Vagina (tissue), 2 donors: ENCODE measurements at regions not wholly inside any gene's neighbourhood (a gene's known extent, or its start where the extent isn't known, plus 50 kb on each side); places are given as distances from the start of the nearest gene placed in this dataset.

Experiments used
- DNase-seq, 2 donors: peaks; one replicate each; pipeline ENCODE4 v3.0.0-alpha.2; 2017; ENCODE audit errors: extremely low spot score in 2 of 2
- H3K27ac ChIP-seq: fragments of 200-600 bp; sonication (generic); one replicate; pipeline ENCODE4 v1.5.1; 2019
- H3K27me3 ChIP-seq: fragments of 200-600 bp; sonication (generic); one replicate; pipeline ENCODE4 v1.5.1; 2019
- H3K36me3 ChIP-seq, 2 donors: fragments of 200-600 bp; sonication (generic); one replicate each; pipeline ENCODE4 v1.5.1; 2017 to 2019
- H3K4me1 ChIP-seq: fragments of 200-600 bp; sonication (generic); one replicate; pipeline ENCODE4 v1.5.1; 2019
- H3K4me3 ChIP-seq, 2 donors: fragments of 200-600 bp; sonication (generic); 1 replicate in 1 of 2; 2 replicates in 1 of 2; pipeline ENCODE4 v1.5.1; 2016 to 2019
- H3K9me3 ChIP-seq: fragments of 200-600 bp; sonication (generic); one replicate; pipeline ENCODE4 v1.5.1; 2019
- POLR2A ChIP-seq, 2 donors: fragments of 450-650 bp; IDR thresholded peaks; one replicate each; pipeline ENCODE4 v1.6.1; 2017; ENCODE audit warnings: antibody characterized with exemption in 2 of 2, mild to moderate bottlenecking in 2 of 2, moderate library complexity in 2 of 2
- POLR2AphosphoS5 ChIP-seq, 2 donors: sonication (generic); formaldehyde crosslinking; IDR thresholded peaks; one replicate each; pipeline ENCODE4 v1.9.0; 2017; ENCODE audit warnings: antibody characterized with exemption in 2 of 2, mild to moderate bottlenecking in 2 of 2, low read depth in 1 of 2; ENCODE audit not compliant: insufficient read depth in 1 of 2
- intact Hi-C: fragments of 100-400 bp; cut with DNase I; formaldehyde crosslinking; loops from one replicate; pipeline ENCODE4 v1.15.1; 2023
- TF ChIP-seq, protein P1 (sequence below), 3 experiments: fragments of 450-650 bp in 2 of 3; fragments of 200-600 bp in 1 of 3; sonication (generic) in 1 of 3; IDR thresholded peaks; one replicate each; pipeline ENCODE4 v1.5.1; 2017 to 2019; ENCODE audit warnings: antibody characterized with exemption in 3 of 3, mild to moderate bottlenecking in 2 of 3, moderate library complexity in 2 of 3

DNA sequence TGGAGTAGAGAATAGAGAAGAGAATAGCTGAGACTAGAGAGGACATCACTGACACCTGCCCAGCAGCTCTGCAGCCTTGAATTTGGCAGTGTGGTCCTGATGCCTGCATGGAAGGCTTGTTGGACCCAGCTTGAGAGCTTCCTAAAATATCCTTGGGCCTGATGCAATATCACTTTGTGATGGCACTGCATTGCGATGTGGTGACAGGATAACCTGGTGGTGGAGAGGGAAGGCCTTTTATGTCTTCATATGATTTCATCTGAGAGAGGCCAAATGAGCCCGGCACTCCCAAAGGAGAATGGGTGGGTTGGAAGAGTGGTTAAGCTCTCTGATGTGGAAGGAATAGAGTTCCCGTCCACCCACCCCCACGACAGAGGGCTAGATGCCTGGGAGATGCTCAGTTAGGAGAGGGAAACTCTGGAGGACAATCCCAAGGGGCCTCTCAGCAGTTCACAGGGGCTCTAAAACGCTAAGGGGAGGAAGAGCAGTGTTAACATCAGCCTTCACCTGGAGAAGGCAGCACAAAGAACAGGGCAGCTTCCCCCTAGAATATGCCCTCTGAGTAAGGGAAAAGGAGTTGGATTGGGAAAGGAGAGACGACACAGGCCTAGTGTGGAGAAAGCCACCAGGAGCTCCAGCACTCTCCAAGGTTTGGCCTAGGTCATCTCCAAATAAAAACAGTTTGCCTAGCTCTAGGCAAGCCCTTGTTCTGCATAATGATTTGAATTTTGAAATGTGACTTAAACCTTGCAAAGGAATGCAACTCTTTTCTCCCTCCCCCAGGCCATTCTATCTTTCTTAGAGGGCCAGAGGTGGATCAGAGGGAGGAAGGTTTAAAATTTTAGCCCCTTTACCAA, 99.8 kb upstream of the SSBP2 start:
- H3K9me3 ChIP-seq: no peaks in the 10 kb centered on the region
- H3K27me3 ChIP-seq: no peaks in the 10 kb centered on the region
- peak overlapping the region; percentile 87 for H3K27ac ChIP-seq
- no peak for DNase-seq
- H3K4me3 ChIP-seq: peak overlapping the region; percentile 49 to 52
- peaks cover 42% of the 10 kb centered on the region for H3K4me1 ChIP-seq
- intact Hi-C loops: loop anchor here (1.0 to 10.0 kb wide), 4 partner anchors 62 to 343 kb away; partner anchors contain the start of genes ATG10 and SSBP2
- TF ChIP-seq, protein P1, sequence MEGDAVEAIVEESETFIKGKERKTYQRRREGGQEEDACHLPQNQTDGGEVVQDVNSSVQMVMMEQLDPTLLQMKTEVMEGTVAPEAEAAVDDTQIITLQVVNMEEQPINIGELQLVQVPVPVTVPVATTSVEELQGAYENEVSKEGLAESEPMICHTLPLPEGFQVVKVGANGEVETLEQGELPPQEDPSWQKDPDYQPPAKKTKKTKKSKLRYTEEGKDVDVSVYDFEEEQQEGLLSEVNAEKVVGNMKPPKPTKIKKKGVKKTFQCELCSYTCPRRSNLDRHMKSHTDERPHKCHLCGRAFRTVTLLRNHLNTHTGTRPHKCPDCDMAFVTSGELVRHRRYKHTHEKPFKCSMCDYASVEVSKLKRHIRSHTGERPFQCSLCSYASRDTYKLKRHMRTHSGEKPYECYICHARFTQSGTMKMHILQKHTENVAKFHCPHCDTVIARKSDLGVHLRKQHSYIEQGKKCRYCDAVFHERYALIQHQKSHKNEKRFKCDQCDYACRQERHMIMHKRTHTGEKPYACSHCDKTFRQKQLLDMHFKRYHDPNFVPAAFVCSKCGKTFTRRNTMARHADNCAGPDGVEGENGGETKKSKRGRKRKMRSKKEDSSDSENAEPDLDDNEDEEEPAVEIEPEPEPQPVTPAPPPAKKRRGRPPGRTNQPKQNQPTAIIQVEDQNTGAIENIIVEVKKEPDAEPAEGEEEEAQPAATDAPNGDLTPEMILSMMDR (IDR thresholded peaks at IDR 0.05): no peak
- no peak for TF ChIP-seq POLR2A (IDR thresholded peaks at IDR 0.05)
- TF ChIP-seq POLR2AphosphoS5 (IDR thresholded peaks at IDR 0.05; ENCODE audit: insufficient read depth in 1 of 2, low read depth in 1 of 2): no peak
- no peaks in the 10 kb centered on the region for H3K36me3 ChIP-seq

- H3K4me1 ChIP-seq: peaks cover 38% of the 10 kb centered on the region
- no peaks in the 10 kb centered on the region for H3K27me3 ChIP-seq
- no peaks in the 10 kb centered on the region for H3K9me3 ChIP-seq
- intact Hi-C loops: loop anchor here (2.0 to 10.0 kb wide), 3 partner anchors 61 to 343 kb away; partner anchors contain the start of gene ATG10
- no peak for DNase-seq
- no peaks in the 10 kb centered on the region for H3K36me3 ChIP-seq
- TF ChIP-seq POLR2AphosphoS5 (IDR thresholded peaks at IDR 0.05; ENCODE audit: insufficient read depth in 1 of 2, low read depth in 1 of 2): no peak
- TF ChIP-seq POLR2A (IDR thresholded peaks at IDR 0.05): no peak
- TF ChIP-seq, protein P1 (IDR thresholded peaks at IDR 0.05): no peak
- H3K27ac ChIP-seq: peak overlapping the region; percentile 87
- no peak overlapping the region for H3K4me3 ChIP-seq
Observed at GRCh38 chr5:81849770-81850367, 99.0 kb upstream of the SSBP2 start.

- peaks cover 38% of the 10 kb centered on the region for H3K4me1 ChIP-seq
- TF ChIP-seq POLR2A (IDR thresholded peaks at IDR 0.05) (no peak), POLR2AphosphoS5 (IDR thresholded peaks at IDR 0.05; ENCODE audit: insufficient read depth in 1 of 2, low read depth in 1 of 2) (no peak)
- TF ChIP-seq, protein P1 (IDR thresholded peaks at IDR 0.05): no peak
- no peak for DNase-seq
- no peaks in the 10 kb centered on the region for H3K36me3 ChIP-seq
- no peak overlapping the region for H3K27ac ChIP-seq
- intact Hi-C loops: no loop called here
- no peaks in the 10 kb centered on the region for H3K27me3 ChIP-seq
- no peaks in the 10 kb centered on the region for H3K9me3 ChIP-seq
- H3K4me3 ChIP-seq: no peak overlapping the region
Observed at GRCh38 chr5:81848362-81848880, 97.5 kb upstream of the SSBP2 start.

- H3K27ac ChIP-seq: no peak overlapping the region
- peaks cover 23% of the 10 kb centered on the region for H3K4me1 ChIP-seq
- H3K27me3 ChIP-seq: no peaks in the 10 kb centered on the region
- no peaks in the 10 kb centered on the region for H3K9me3 ChIP-seq
- intact Hi-C loops: no loop called here
- TF ChIP-seq, protein P1 (IDR thresholded peaks at IDR 0.05): no peak
- TF ChIP-seq POLR2AphosphoS5 (IDR thresholded peaks at IDR 0.05; ENCODE audit: insufficient read depth in 1 of 2, low read depth in 1 of 2): no peak
- no peak for TF ChIP-seq POLR2A (IDR thresholded peaks at IDR 0.05)
- H3K36me3 ChIP-seq: no peaks in the 10 kb centered on the region
- DNase-seq: no peak
- H3K4me3 ChIP-seq: no peak overlapping the region
Observed at GRCh38 chr5:81846301-81846700, 95.4 kb upstream of the SSBP2 start.
